ENCODE measurements at regions not wholly inside any gene's neighbourhood (a gene's known extent, or its start where the extent isn't known, plus 50 kb on each side); places are given as distances from the start of the nearest gene placed in this dataset.

- H3K4me3 ChIP-seq (replicated peaks; ENCODE audit: low read depth, low read length) = no peak overlapping the region
- TF ChIP-seq, protein P1, sequence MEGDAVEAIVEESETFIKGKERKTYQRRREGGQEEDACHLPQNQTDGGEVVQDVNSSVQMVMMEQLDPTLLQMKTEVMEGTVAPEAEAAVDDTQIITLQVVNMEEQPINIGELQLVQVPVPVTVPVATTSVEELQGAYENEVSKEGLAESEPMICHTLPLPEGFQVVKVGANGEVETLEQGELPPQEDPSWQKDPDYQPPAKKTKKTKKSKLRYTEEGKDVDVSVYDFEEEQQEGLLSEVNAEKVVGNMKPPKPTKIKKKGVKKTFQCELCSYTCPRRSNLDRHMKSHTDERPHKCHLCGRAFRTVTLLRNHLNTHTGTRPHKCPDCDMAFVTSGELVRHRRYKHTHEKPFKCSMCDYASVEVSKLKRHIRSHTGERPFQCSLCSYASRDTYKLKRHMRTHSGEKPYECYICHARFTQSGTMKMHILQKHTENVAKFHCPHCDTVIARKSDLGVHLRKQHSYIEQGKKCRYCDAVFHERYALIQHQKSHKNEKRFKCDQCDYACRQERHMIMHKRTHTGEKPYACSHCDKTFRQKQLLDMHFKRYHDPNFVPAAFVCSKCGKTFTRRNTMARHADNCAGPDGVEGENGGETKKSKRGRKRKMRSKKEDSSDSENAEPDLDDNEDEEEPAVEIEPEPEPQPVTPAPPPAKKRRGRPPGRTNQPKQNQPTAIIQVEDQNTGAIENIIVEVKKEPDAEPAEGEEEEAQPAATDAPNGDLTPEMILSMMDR (IDR thresholded peaks at IDR 0.05; ENCODE audit: low read depth, low read length, missing control alignments) = no peak
- no peak for DNase-seq (ENCODE audit: extremely low read depth, low read depth)
Measured at GRCh38 chr2:22557406-22557805, 827.6 kb upstream of the KLHL29 start.

DNA sequence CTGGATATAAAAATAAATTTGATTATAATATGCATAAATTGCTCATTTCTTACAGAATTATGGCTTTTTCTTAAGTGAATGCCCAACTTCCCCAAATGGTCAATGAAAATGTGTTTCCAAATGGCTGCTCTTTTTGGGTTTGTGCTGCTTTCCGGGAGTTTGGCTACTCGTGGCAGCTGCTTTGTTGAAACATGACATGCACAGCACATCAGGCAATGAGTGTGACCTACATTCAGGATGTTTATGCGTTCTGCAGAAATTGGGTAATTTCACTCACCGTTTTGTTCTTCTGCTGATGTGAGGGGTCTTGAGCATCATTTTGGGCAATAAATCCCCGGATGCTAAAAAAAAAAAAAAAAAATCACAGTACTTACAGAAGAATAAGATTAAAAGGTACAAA lies 825.0 kb upstream of the KLHL29 start:
- H3K4me3 ChIP-seq (replicated peaks; ENCODE audit: low read depth, low read length) = no peak overlapping the region
- DNase-seq (ENCODE audit: extremely low read depth, low read depth) = no peak
- TF ChIP-seq, protein P1 (IDR thresholded peaks at IDR 0.05; ENCODE audit: low read depth, low read length, missing control alignments) = no peak

GRCh38 chr2:22579341-22579740 lies 805.6 kb upstream of the KLHL29 start:
- TF ChIP-seq, protein P1 (IDR thresholded peaks at IDR 0.05; ENCODE audit: low read depth, low read length, missing control alignments) = no peak

GRCh38 chr2:22582107-22582506 lies 802.9 kb upstream of the KLHL29 start:
- no peak for DNase-seq (ENCODE audit: extremely low read depth, low read depth)
- H3K4me3 ChIP-seq (replicated peaks; ENCODE audit: low read depth, low read length) = no peak overlapping the region
- TF ChIP-seq, protein P1 (IDR thresholded peaks at IDR 0.05; ENCODE audit: low read depth, low read length, missing control alignments) = no peak

More at GRCh38 chr2:22579341-22579740, 805.6 kb upstream of the KLHL29 start:
- no peak for DNase-seq (ENCODE audit: extremely low read depth, low read depth)
- no peak overlapping the region for H3K4me3 ChIP-seq (replicated peaks; ENCODE audit: low read depth, low read length)

GRCh38 chr2:22596306-22596705 lies 788.7 kb upstream of the KLHL29 start:
- DNase-seq (ENCODE audit: extremely low read depth, low read depth) = no peak
- TF ChIP-seq, protein P1 (IDR thresholded peaks at IDR 0.05; ENCODE audit: low read depth, low read length, missing control alignments) = no peak
- no peak overlapping the region for H3K4me3 ChIP-seq (replicated peaks; ENCODE audit: low read depth, low read length)

DNA sequence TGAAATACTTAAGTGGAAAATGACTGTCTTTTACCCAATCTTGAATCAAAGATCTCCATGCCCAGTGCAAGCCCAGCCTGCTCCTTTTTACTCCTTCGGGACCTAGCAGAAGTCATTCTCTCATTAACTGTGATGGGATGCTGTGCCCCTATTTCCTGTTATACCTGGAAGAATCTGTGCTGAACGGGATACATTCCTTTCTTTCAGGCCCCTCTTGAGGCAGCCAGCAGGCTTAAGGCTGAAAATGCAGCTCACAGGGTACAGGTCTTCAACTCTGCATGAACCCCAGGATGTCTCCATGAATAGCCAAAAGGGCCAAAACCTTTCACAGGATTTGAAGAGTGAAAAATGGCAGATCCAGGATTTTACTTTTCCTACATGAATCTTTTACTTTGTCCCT lies 784.8 kb upstream of the KLHL29 start:
- DNase-seq (ENCODE audit: extremely low read depth, low read depth) = no peak
- no peak overlapping the region for H3K4me3 ChIP-seq (replicated peaks; ENCODE audit: low read depth, low read length)
- TF ChIP-seq, protein P1 (IDR thresholded peaks at IDR 0.05; ENCODE audit: low read depth, low read length, missing control alignments) = no peak

DNA sequence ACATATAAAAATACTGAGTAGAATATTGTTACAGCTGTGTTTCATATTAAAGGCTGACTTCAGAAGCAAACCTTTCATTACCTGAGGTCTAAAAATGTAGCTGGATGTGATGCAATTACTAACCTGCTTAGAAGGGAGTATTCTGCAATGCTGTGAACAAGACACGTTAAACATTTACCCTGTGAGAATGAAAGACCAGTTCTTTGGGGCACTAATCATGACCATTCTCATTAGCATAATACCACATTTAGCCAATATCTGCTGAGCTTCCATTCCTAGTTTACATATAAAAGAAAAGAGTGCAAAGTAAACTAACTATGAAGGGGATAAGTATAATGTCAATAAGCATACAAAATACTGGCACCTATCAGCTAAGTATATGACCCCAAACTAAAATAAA lies 784.0 kb upstream of the KLHL29 start:
- no peak overlapping the region for H3K4me3 ChIP-seq (replicated peaks; ENCODE audit: low read depth, low read length)
- TF ChIP-seq, protein P1 (IDR thresholded peaks at IDR 0.05; ENCODE audit: low read depth, low read length, missing control alignments) = no peak
- no peak for DNase-seq (ENCODE audit: extremely low read depth, low read depth)

All from HFF-Myc (cell line).